ENCODE measurements at regions not wholly inside any gene's neighbourhood (a gene's known extent, or its start where the extent isn't known, plus 50 kb on each side); places are given as distances from the start of the nearest gene placed in this dataset.

DNA sequence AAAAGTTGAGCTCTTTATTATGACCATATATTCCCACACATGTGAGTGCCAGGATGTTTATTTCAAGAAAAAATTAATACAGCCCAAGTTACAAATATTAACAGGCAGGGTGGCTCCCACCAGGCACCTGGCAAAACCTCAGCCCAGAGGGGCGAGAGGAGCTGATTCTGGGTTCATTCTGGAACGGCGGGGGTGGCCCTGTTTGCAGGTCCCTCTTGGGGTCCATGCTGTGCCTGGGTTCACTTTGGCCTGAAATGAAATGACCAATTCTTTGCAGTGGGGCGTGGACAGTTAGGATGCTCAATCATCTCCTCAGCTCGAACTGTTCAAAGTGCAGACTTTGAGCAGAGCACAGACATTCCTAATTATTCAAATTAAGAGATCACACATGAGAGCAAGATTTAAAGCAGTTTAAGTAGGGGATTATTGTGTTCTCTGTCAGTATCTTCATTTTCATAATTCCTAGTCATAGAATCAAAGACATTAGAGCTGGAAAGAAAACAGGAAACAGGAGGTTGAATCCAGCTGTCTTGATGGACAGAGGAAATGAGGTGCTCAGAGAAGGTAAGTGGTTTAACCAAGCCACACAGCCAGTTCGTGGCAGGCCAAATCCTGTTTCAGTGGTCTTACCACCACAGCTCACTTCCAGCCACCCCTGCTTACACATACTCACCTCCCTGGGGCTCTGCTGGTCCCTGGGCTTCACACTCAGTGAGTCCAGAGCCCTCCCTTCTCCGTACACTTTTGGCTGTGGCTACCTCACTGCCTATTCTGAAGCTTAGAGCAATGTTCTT, 363.9 kb upstream of the TNRC6C start:
- no peaks in the 10 kb centered on the region for H3K79me2 ChIP-seq (ENCODE audit: low read length)
- ChIA-PET POLR2A (ENCODE audit: unreplicated experiment) (no interaction called here), CTCF (interaction anchor here (0.5 kb wide), 1 partner anchor 52 kb away, joined by 3 read pairs; no protein-coding TSS in a partner anchor)
- no peaks in the 10 kb centered on the region for H3K9me3 ChIP-seq (ENCODE audit: low read length)
- H3K36me3 ChIP-seq (ENCODE audit: low read depth, low read length) = no peaks in the 10 kb centered on the region
- intact Hi-C loops (cut with micrococcal nuclease) = no loop called here
- no peak for TF ChIP-seq EZH2phosphoT487 (IDR thresholded peaks at IDR 0.05; ENCODE audit: borderline replicate concordance, low read length)
- TF ChIP-seq, protein P1, sequence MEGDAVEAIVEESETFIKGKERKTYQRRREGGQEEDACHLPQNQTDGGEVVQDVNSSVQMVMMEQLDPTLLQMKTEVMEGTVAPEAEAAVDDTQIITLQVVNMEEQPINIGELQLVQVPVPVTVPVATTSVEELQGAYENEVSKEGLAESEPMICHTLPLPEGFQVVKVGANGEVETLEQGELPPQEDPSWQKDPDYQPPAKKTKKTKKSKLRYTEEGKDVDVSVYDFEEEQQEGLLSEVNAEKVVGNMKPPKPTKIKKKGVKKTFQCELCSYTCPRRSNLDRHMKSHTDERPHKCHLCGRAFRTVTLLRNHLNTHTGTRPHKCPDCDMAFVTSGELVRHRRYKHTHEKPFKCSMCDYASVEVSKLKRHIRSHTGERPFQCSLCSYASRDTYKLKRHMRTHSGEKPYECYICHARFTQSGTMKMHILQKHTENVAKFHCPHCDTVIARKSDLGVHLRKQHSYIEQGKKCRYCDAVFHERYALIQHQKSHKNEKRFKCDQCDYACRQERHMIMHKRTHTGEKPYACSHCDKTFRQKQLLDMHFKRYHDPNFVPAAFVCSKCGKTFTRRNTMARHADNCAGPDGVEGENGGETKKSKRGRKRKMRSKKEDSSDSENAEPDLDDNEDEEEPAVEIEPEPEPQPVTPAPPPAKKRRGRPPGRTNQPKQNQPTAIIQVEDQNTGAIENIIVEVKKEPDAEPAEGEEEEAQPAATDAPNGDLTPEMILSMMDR (conservative IDR thresholded peaks at IDR 0.05; ENCODE audit: low read depth, low read length) = no peak
- no peak for TF ChIP-seq EZH2 (IDR thresholded peaks at IDR 0.05; ENCODE audit: low read length, unreplicated experiment)
- no peaks in the 10 kb centered on the region for H3K4me1 ChIP-seq (ENCODE audit: insufficient read depth, low read length)
- H3K9ac ChIP-seq (ENCODE audit: low read length) = no peak overlapping the region
- no peak overlapping the region for H2AFZ ChIP-seq (ENCODE audit: low read length)
- ATAC-seq (no peak), DNase-seq (no peak)
- peaks cover 84% of the 10 kb centered on the region for H3K27me3 ChIP-seq (ENCODE audit: low read length)
- H3K9me2 ChIP-seq (replicated peaks; ENCODE audit: low read length) = no peaks in the 10 kb centered on the region
- no peaks in the 10 kb centered on the region for H4K20me1 ChIP-seq (ENCODE audit: low read length)
- BruUV-seq (replicated peaks) = no TSS peak
- no peaks in the 10 kb centered on the region for H3F3A ChIP-seq (ENCODE audit: low read length, unreplicated experiment)
- H3K4me3 ChIP-seq (ENCODE audit: low read length) = no peak overlapping the region
- no peak overlapping the region for H3K4me2 ChIP-seq (ENCODE audit: low read length)
- H3K27ac ChIP-seq (ENCODE audit: low read length) = no peak overlapping the region

DNA sequence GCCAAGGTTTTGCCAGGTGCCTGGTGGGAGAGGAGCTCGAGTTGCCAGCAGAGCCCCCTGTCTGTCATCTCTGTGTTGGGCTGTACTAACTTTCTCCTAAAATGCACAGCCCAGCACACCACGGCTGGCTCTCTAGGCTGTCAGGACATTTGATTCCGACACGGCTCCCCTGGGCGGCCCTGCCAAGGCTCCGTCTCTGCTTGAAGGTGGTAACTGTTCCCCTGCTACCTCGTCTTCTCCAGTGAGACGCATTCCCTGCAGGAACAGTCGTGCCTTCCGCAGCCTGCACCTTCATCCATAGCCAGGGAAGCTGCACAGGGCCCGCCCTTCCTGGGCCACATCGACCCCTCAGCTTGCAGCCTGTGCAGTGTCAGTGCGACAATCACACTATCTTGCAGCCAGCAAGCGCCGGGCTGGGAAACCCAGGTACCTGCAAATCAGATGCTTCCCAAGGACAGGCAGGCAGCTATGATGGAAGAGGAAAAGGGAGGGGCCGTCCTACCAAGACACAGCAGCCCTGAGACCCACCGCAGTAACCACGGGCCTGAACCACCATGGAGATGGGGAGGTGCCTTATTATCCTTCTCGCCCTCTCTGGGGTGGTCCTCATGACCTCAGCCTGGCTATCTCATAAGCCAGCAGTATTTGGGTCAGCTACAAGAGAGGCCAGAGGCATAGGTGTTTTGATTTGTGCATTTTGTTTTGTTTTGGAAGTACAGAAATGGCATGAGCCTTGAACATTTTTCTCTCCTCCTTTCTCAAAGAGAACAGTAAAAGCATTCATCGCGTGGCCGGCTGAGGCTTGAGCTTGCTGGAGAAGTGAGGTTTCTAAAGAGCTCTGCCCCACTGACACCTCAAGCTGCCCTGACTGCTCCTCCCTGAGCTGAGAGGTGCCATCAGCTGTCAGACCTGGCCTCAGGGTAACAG, 361.7 kb upstream of the TNRC6C start:
- H3K4me3 ChIP-seq (ENCODE audit: low read length) = no peak overlapping the region
- H2AFZ ChIP-seq (ENCODE audit: low read length) = no peak overlapping the region
- H3K4me1 ChIP-seq (ENCODE audit: insufficient read depth, low read length) = no peaks in the 10 kb centered on the region
- H3K9me2 ChIP-seq (replicated peaks; ENCODE audit: low read length) = no peaks in the 10 kb centered on the region
- H3K27ac ChIP-seq (ENCODE audit: low read length) = no peak overlapping the region
- H3K36me3 ChIP-seq (ENCODE audit: low read depth, low read length) = no peaks in the 10 kb centered on the region
- intact Hi-C loops (cut with micrococcal nuclease) = no loop called here
- H3K79me2 ChIP-seq (ENCODE audit: low read length) = no peaks in the 10 kb centered on the region
- H3K9ac ChIP-seq (ENCODE audit: low read length) = no peak overlapping the region
- ChIA-PET CTCF (no interaction called here), POLR2A (ENCODE audit: unreplicated experiment) (no interaction called here)
- DNase-seq (no peak), ATAC-seq (no peak)
- no peaks in the 10 kb centered on the region for H4K20me1 ChIP-seq (ENCODE audit: low read length)
- no TSS peak for BruUV-seq (replicated peaks)
- no peak for TF ChIP-seq EZH2phosphoT487 (IDR thresholded peaks at IDR 0.05; ENCODE audit: borderline replicate concordance, low read length)
- TF ChIP-seq, protein P1 (conservative IDR thresholded peaks at IDR 0.05; ENCODE audit: low read depth, low read length) = no peak
- TF ChIP-seq EZH2 (IDR thresholded peaks at IDR 0.05; ENCODE audit: low read length, unreplicated experiment) = no peak
- H3K27me3 ChIP-seq (ENCODE audit: low read length) = peaks cover 75% of the 10 kb centered on the region
- no peaks in the 10 kb centered on the region for H3K9me3 ChIP-seq (ENCODE audit: low read length)
- no peak overlapping the region for H3K4me2 ChIP-seq (ENCODE audit: low read length)
- H3F3A ChIP-seq (ENCODE audit: low read length, unreplicated experiment) = no peaks in the 10 kb centered on the region

Data from PC-3 (cell line).